HG03045 (cell line): ENCODE measurements at regions not wholly inside any gene's neighbourhood (a gene's known extent, or its start where the extent isn't known, plus 50 kb on each side); places are given as distances from the start of the nearest gene placed in this dataset.

ENCODE experiments used
- ATAC-seq: cut with Tn5 transposase; IDR thresholded peaks from one replicate; pipeline ENCODE4 v1.9.1; 2021; ENCODE audit warnings: mild to moderate bottlenecking, moderate library complexity; ENCODE audit not compliant: unreplicated experiment

- ATAC-seq, result no peak
Observed at GRCh38 chr2:144889348-144889747, 369.4 kb upstream of the ZEB2 start.

GRCh38 chr2:144886862-144887261, 366.9 kb upstream of the ZEB2 start:
- ATAC-seq, result no peak

- no peak for ATAC-seq
Observed at GRCh38 chr2:144877893-144878292, 358.0 kb upstream of the ZEB2 start.

- ATAC-seq, result no peak
Observed at GRCh38 chr2:144876013-144876412, 356.1 kb upstream of the ZEB2 start.

GRCh38 chr2:144875290-144875969, 355.5 kb upstream of the ZEB2 start:
- no peak for ATAC-seq

DNA sequence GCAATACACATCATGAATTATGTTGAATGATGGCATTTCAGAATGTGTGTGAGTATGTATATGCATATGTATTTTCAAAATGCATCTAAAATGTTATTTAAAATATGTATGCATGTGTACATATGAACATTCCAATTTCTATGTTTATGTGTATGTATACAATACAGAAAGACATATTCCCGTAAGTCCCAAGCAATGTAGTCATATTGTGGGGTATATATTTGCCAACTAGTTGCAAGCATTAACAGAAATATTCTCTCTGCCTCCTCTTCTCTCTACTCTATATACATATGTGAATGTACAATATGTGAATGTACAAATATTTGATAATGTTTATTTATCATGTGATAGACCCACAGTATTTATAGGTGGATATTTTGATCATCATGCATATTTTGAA, 345.8 kb upstream of the ZEB2 start:
- ATAC-seq, result no peak

DNA sequence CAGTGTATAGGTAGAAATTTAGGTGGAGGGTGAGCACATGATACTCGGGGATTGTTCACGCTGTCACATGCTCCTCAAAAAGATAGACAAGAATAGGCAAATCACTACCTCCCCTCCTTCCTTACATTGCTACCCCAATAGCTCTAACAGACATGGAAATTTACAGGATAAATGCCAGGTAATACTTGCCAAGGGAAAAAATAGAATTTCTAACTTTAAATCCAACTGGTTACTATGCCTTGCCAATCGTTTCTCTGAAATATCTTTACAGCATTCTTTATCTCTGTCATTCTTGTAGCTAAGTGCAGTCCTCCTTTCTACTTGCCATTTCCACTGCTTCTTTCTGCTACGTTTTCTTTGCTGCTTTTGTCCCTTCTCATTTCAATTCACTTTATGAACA, 339.8 kb upstream of the ZEB2 start:
- no peak for ATAC-seq

GRCh38 chr2:144858211-144858610, 338.3 kb upstream of the ZEB2 start:
- ATAC-seq, result no peak

DNA sequence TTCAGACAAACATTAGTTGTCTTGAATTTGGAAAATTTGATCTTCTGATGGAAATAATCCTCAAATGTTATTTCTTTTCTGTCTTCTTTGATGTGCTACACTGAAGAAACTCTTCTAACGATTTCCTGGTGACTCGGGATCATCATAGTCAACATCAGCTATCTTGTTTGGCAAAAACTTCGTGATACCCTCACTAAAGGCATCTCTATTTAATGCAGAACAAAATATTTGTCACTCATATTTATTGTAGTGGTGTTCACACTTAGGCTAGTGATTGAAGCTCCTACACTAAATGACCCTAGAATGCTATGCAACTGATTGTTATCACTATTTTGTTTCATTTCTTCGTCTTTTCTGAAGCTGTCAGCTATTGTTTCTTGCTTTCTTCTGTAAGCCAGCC, 334.7 kb upstream of the ZEB2 start:
- ATAC-seq, result no peak

- ATAC-seq, result no peak
Observed at GRCh38 chr2:144849612-144850011, 329.7 kb upstream of the ZEB2 start.

GRCh38 chr2:144848423-144848822, 328.5 kb upstream of the ZEB2 start:
- ATAC-seq, result no peak

DNA sequence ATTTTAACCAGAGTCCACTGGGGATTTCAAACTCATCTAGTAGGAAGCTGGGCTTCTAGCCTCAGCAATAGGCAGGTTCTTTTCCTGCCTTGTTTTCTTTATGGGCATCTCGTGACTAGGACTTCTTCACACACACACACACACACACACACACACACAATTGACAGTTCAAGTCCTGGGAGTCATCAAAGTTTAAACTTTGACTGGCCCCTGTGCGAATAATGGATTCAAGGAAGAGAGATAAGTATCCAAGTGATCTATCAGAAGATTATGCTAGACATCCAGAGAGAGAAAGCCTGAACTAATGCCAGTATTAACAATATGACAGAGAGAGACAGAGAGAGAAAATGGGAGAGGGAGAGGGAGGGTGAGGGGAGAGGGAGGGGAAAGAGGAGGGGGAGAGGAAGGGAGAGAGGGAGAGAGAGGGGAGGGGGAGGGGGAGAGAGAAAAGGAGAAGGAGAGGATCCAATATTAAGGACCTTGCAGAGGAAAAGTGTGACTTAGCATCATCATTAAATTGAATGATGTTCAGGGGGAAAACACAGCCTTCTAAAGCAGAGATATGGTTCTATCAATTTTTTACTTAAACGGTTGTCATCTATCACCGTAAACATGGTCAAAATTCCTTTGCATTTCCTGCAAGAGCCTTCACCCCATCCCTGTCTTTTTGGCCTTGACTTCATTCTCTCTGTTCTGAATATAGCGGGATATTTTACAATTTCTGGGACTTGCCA, 327.6 kb upstream of the ZEB2 start:
- no peak for ATAC-seq

DNA sequence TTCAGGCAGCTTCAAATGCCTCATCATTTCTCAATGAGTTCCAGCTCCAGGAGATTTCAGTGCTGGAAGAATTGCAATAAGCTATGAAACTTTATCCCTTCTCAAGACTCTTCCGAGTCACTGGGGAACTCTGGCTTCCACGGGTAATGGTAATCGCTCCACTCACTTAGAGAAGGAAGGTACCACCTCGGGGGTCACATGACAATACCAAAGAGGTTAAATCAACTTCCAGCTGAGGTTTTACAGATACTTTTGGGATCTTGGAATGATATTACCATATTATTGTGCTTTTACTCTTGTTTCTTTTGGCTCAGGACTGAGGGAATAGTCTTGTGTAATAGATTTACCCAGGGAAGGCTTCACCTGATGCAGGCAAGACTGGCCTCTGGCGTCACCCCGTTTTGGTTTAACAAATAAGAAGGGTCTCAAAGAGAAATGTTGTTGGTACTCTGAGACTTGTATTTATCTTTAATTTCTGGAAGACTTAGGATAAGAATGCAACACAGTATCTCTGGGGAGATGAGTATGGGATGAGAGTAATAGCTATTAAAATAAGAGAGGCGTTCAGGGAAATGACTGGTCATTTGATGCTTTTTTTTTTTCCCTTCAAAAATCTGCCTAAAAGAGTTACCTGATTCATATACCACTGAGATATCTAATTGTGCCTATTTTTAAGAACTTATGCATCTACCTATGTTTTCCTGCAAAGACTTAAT, 316.9 kb upstream of the ZEB2 start:
- no peak for ATAC-seq

DNA sequence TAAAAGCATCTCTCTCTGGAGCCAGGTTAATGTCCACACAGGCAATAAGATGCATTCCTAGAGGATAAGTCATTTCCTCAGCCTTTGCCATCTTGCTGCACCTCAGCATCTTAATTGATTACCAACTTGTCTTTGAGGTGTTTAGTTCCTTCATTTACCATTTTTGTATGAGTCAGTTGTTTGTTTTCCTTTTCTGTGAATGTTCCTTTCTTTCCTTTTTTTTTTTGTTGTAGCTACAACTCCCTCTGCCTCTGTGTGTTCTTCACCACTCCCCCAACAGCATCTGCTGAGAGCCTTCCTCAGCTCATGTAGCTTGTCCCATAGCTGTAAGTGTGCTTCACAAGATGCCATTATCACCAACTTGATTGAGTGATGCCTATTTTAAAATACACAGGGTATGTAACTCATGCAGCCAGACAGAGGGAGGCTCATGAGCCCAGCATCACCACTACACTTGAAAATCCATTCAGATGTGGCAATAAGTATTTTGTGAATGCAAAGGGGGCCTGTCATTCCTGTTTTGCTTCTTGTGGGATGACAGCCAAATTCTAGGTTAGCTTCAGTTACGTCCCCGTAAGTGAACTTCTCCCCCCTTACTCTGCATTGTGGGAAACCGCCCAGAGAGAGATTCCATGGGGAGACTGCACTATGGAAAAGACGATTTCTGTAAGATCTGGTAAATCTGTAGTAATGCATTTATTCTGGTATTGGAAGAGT, 315.9 kb upstream of the ZEB2 start:
- ATAC-seq, result no peak

DNA sequence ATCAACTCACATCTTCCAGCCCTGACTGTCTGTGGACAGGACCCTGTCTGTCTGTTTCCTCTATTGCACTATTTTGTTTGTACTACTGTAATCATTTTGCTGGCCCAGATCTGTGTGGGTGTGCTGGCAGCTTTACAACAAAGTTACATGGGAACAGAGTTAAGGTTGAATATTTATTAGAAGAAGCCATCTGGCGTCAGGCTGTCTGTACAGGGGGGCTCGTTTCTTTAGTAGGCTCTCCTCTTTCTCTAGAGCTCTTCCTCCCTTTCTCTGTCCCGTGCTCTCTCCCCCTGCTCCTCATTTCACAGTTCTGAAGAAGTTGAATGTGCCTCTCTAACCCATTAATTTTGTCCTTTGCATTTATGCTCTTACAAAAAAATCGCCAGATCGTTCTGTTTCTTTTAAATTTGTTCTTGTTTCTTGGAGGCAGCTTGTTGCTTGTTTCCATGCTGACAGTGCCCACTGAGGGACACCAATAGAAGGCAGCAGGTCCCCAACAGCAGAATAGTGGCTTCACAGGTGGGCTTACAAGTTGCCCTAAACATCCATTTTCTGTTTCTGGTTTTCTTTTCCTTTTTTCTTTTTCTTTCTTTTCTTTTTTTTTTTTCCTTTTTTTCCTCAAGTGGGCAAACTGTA, 315.2 kb upstream of the ZEB2 start:
- ATAC-seq, result no peak

DNA sequence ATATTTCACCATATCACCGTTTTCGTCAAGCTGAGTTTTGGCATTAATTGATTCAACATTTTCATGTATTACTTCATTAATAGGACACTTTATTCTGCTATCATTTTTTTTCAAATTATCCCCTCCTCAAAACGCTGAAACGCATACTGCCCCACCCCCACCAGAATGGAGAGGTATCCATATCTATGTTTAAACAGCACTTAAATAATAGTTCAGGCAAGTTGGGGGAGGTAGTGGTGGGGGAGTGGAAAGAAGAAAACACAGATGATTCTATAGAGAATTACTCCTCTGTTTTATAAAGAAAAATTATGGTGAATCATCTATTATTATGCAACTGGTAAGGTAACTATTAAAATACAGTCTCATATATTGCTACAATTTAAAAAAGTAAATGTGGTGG, 314.4 kb upstream of the ZEB2 start:
- ATAC-seq, result no peak

DNA sequence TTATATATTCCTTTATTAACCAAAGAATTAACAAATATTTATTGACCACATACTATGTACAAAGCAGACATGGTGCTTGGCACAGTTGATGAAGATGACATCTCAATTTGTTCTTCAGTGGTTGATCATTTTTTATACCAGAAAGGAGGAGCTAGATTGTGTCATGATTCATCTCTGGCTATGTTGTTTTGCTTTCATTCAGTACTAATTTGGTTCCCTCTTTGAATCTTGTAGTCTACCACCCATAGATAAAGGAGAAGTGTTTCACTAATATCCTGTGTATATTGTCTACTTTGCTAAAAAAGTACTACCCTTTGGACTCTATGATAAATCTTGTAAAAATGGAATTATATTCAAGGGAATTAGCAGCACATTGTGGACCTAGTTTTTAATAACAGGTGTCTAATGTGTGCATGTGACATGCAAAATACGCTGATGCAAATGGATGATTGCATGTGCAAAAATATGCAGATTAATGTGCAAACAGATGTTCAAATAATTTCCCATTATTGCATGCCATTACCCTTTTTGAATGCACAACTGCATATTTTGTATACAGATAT, 313.2 kb upstream of the ZEB2 start:
- no peak for ATAC-seq

GRCh38 chr2:144832048-144832447, 312.1 kb upstream of the ZEB2 start:
- no peak for ATAC-seq

DNA sequence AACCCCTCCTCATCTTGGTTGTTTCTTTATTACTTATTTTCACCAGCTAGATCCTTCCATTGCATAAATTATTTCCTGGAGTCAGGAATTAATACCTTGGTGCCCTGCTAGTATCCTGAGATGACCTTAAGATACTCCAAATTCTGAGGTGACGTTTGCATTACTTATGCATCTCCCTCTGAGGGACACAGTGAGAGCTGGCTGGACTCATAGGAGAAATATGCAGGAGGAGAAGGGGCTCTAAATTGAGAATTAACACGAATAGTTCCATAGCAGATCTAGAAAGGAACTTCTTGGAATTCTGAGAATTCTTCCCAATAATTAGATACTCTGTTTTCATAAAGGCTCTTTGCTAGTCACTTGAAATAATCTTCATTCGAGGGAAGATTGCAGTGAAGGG, 310.6 kb upstream of the ZEB2 start:
- ATAC-seq, result no peak

DNA sequence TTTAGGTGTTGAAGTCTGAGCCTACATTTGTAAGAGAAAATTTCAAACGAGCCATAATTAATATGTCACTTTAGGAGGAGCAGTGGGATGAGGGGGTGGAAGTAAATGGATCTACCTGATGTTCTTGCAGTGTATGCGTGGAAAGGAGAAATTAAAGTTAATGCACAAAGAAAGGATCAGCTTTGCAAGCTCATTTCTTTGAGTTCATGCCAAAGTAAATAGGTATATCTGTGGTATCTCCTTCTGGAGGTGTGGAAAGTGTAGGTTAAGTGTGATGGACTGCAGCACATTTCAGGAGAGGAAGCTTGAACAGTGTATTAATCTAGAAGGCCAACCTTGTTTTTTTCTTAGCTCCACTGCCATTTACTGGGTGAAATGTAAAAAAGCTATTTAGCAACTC, 307.5 kb upstream of the ZEB2 start:
- ATAC-seq, result no peak

- no peak for ATAC-seq
Observed at GRCh38 chr2:144826105-144826504, 306.2 kb upstream of the ZEB2 start.
